Right atrium auricular region (tissue), 2 donors: ENCODE measurements at regions not wholly inside any gene's neighbourhood (a gene's known extent, or its start where the extent isn't known, plus 50 kb on each side); places are given as distances from the start of the nearest gene placed in this dataset.

ENCODE experiments used
- DNase-seq: peaks from one replicate; pipeline ENCODE4 v3.0.0-alpha.2; 2019; ENCODE audit warnings: low spot score
- H3K27ac ChIP-seq, 2 donors: fragments of 200-600 bp; sonication (generic); 1 replicate in 1 of 2; 2 replicates in 1 of 2; pipeline ENCODE4 v1.5.1; 2016 to 2019
- H3K27me3 ChIP-seq, 2 donors: fragments of 200-600 bp; sonication (generic); one replicate each; pipeline versions ENCODE4 v1.5.1 to v1.6.0; 2017 to 2019
- H3K36me3 ChIP-seq: fragments of 200-600 bp; sonication (generic); one replicate; pipeline ENCODE4 v1.5.1; 2016
- H3K4me1 ChIP-seq, 2 donors: fragments of 200-600 bp; sonication (generic); one replicate each; pipeline versions ENCODE4 v1.5.1 to v1.6.0; 2017 to 2019
- H3K4me3 ChIP-seq, 2 donors: fragments of 200-600 bp; sonication (generic); 1 replicate in 1 of 2; 2 replicates in 1 of 2; pipeline ENCODE4 v1.5.1; 2017 to 2019; ENCODE audit warnings: mild to moderate bottlenecking in 1 of 2, moderate library complexity in 1 of 2
- H3K9me3 ChIP-seq, 2 donors: fragments of 200-600 bp; sonication (generic); one replicate each; pipeline ENCODE4 v1.5.1; 2019
- CTCF ChIP-seq, 2 donors: fragments of 200-600 bp; sonication (generic); IDR thresholded peaks; one replicate each; pipeline ENCODE4 v1.5.1; 2019; ENCODE audit warnings: antibody characterized with exemption in 2 of 2

- DNase-seq, result no peak
- Histone ChIP-seq H3K36me3 (no peaks in the 10 kb centered on the region), H3K4me3 (no peak overlapping the region), H3K27me3 (no peaks in the 10 kb centered on the region), H3K4me1 (no peaks in the 10 kb centered on the region), H3K27ac (no peak overlapping the region), H3K9me3 (no peaks in the 10 kb centered on the region)
- no peak for TF ChIP-seq CTCF (IDR thresholded peaks at IDR 0.05)
These were observed 1078.9 kb downstream of the TUSC7 start for GRCh38 chr3:117788506-117788905.

- Histone ChIP-seq H3K36me3 (no peaks in the 10 kb centered on the region), H3K4me3 (no peak overlapping the region), H3K9me3 (no peaks in the 10 kb centered on the region), H3K27me3 (no peaks in the 10 kb centered on the region), H3K27ac (no peak overlapping the region), H3K4me1 (no peaks in the 10 kb centered on the region)
- TF ChIP-seq CTCF (IDR thresholded peaks at IDR 0.05), result no peak
- no peak for DNase-seq
These were observed 1080.8 kb downstream of the TUSC7 start for GRCh38 chr3:117790235-117790987.

DNA sequence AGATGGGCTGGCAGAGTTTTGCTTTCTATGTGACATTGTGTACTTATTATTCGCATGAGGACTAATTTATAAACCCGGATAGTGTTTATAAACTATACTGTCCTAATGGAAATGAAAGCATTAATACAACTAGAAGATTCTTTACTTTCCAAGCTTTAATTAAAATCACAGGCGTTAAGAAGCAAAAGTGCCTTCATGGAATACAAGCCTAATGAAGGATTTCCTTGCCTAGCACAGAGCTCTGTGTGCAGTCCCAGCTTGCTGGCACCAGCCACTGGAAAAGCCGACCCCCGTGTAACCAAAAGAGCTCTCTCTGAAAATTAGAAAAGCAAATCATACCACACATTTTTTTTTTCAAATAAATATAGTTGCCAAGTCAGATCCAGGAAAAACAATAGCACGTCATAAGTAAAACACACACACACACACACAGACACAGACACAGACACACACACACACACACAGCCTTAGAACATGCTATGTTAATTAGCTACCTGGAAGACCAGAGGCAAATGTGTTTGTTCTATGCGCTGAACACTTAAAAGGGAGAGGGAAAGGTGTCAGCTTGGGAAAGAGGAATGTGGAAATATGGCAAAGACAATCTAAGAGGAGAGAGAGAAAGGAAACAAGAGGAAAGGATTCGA lies 1084.2 kb downstream of the TUSC7 start:
- no peaks in the 10 kb centered on the region for H3K27me3 ChIP-seq
- no peak for TF ChIP-seq CTCF (IDR thresholded peaks at IDR 0.05)

DNA sequence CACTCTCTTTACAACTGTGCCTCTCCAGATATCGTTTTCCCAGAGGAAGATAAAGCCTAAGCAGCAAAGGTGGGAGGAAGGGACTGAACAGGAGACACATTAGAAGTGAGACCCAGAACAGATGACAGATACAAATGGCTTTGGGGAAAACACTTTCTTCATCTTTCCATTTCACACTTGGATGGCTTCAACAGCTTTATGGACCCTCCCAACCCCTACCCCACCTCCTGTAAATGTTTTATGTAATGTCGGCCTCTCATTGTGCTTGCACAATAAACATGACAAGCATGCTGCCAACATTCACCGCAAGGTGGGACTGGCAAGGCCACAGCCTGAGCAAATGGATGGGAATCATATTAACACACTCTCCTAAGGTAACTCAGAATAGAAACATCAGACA lies 1088.6 kb downstream of the TUSC7 start:
- DNase-seq, result no peak
- no peaks in the 10 kb centered on the region for H3K27me3 ChIP-seq
- H3K9me3 ChIP-seq, result no peaks in the 10 kb centered on the region
- H3K36me3 ChIP-seq, result no peaks in the 10 kb centered on the region
- no peak overlapping the region for H3K27ac ChIP-seq
- H3K4me1 ChIP-seq, result no peaks in the 10 kb centered on the region
- H3K4me3 ChIP-seq, result no peak overlapping the region
- TF ChIP-seq CTCF (IDR thresholded peaks at IDR 0.05), result no peak

More for the DNA sequence above, 1084.2 kb downstream of the TUSC7 start:
- Histone ChIP-seq H3K4me1 (no peaks in the 10 kb centered on the region), H3K4me3 (no peak overlapping the region), H3K36me3 (no peaks in the 10 kb centered on the region), H3K9me3 (no peaks in the 10 kb centered on the region), H3K27ac (no peak overlapping the region)
- DNase-seq, result no peak

DNA sequence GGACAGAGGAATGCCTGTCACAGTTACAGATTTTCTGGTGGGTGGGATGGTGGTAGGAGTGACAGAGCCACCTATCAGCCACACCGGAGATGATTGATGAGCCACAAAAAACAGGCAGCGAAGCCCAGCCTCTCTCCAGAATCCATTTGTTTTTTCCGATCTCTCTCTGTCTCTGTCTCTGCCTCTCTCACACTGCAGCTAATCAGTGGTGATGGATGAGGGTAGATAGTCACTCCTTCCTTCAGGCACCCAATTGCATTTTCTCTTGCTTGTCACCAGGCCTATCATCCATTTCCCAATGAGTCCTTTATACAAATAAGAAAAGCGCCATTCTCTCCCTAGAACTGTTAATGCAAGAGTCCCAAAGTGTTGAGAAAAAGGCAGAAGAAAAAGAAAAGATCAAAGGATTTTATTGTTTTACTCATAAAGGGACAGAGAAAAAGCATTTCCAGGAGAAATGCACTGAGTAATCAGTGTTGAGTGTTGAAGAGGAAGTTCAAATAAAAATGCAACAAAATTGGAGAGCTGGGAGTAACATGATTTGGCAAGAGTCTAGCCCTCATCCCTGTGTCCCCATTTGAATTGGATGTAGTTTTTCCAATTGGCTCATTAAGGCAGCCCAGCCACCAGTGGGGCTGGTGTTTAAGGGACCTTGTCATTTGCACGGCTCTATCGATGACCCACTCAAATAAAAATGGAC lies 1089.3 kb downstream of the TUSC7 start:
- no peaks in the 10 kb centered on the region for H3K27me3 ChIP-seq
- H3K9me3 ChIP-seq, result no peaks in the 10 kb centered on the region
- H3K36me3 ChIP-seq, result no peaks in the 10 kb centered on the region
- H3K27ac ChIP-seq, result no peak overlapping the region
- no peaks in the 10 kb centered on the region for H3K4me1 ChIP-seq
- no peak for TF ChIP-seq CTCF (IDR thresholded peaks at IDR 0.05)
- no peak for DNase-seq
- H3K4me3 ChIP-seq, result no peak overlapping the region
